GM18870 (cell line): ENCODE measurements at regions not wholly inside any gene's neighbourhood (a gene's known extent, or its start where the extent isn't known, plus 50 kb on each side); places are given as distances from the start of the nearest gene placed in this dataset.

ENCODE experiments used
- ATAC-seq: cut with Tn5 transposase; IDR thresholded peaks from one replicate; pipeline ENCODE4 v1.9.1; 2021; ENCODE audit warnings: moderate library complexity; ENCODE audit not compliant: unreplicated experiment

GRCh38 chr2:236673126-236673822, 103.6 kb downstream of the ACKR3 start:
- ATAC-seq: no peak

- ATAC-seq: no peak
Measured at GRCh38 chr2:236673823-236674185, 104.2 kb downstream of the ACKR3 start.

GRCh38 chr2:236674238-236674637, 104.6 kb downstream of the ACKR3 start:
- ATAC-seq: no peak

GRCh38 chr2:236674646-236675045, 105.0 kb downstream of the ACKR3 start:
- ATAC-seq: no peak

GRCh38 chr2:236675051-236675450, 105.4 kb downstream of the ACKR3 start:
- ATAC-seq: no peak

GRCh38 chr2:236675526-236675925, 105.9 kb downstream of the ACKR3 start:
- no peak for ATAC-seq

- no peak for ATAC-seq
Measured at GRCh38 chr2:236676136-236676873, 106.7 kb downstream of the ACKR3 start.

- no peak for ATAC-seq
Measured at GRCh38 chr2:236677368-236677767, 107.7 kb downstream of the ACKR3 start.

GRCh38 chr2:236678307-236678975, 108.8 kb downstream of the ACKR3 start:
- no peak for ATAC-seq

GRCh38 chr2:236679884-236680860, 110.5 kb downstream of the ACKR3 start:
- ATAC-seq: no peak

GRCh38 chr2:236682651-236683422, 113.2 kb downstream of the ACKR3 start:
- no peak for ATAC-seq

GRCh38 chr2:236684504-236685256, 115.1 kb downstream of the ACKR3 start:
- ATAC-seq: no peak

GRCh38 chr2:236685361-236685760, 115.7 kb downstream of the ACKR3 start:
- ATAC-seq: no peak

GRCh38 chr2:236685979-236686520, 116.4 kb downstream of the ACKR3 start:
- no peak for ATAC-seq

GRCh38 chr2:236686561-236686960, 116.9 kb downstream of the ACKR3 start:
- no peak for ATAC-seq

- no peak for ATAC-seq
Measured at GRCh38 chr2:236687296-236687965, 117.8 kb downstream of the ACKR3 start.

- no peak for ATAC-seq
Measured at GRCh38 chr2:236688157-236688556, 118.5 kb downstream of the ACKR3 start.

- no peak for ATAC-seq
Measured at GRCh38 chr2:236688563-236689392, 119.2 kb downstream of the ACKR3 start.
